Activated CD8-positive, alpha-beta memory T cell treated with anti-CD3 and anti-CD28 coated beads, Interleukin-2, amount 10 ng/mL, durations not matched to agents 7 days and 5 days (primary cell): ENCODE measurements at regions not wholly inside any gene's neighbourhood (a gene's known extent, or its start where the extent isn't known, plus 50 kb on each side); places are given as distances from the start of the nearest gene placed in this dataset.

ENCODE experiments used
- ATAC-seq: fragments of 150-1000 bp; cut with Tn5 transposase; one replicate; pipeline ENCODE4 v1.10.0; 2021; ENCODE audit warnings: moderate library complexity
- CTCF ChIA-PET: fragments of 350-600 bp; sonication (Branson Sonifier 250); formaldehyde crosslinking; loops from one replicate; lab custom pipeline; 2021; ENCODE audit warnings: antibody characterized with exemption; lab: Charles Lee
- DNase-seq: peaks from one replicate; pipeline ENCODE4 v3.0.0-alpha.2; 2020
- H3K27ac Mint-ChIP-seq: one replicate; pipeline ENCODE4 v1.8.0; 2021; ENCODE audit warnings: mild to moderate bottlenecking, mixed read lengths
- H3K27me3 Mint-ChIP-seq: one replicate; pipeline ENCODE4 v1.8.0; 2021; ENCODE audit warnings: mixed read lengths
- H3K36me3 Mint-ChIP-seq: one replicate; pipeline ENCODE4 v1.8.0; 2021; ENCODE audit warnings: mild to moderate bottlenecking, mixed read lengths
- H3K4me1 Mint-ChIP-seq: one replicate; pipeline ENCODE4 v1.8.0; 2021; ENCODE audit warnings: mixed read lengths
- H3K4me3 Mint-ChIP-seq: one replicate; pipeline ENCODE4 v1.8.0; 2021; ENCODE audit warnings: mild to moderate bottlenecking, moderate library complexity, mixed read lengths
- H3K9me3 Mint-ChIP-seq: one replicate; pipeline ENCODE4 v1.8.0; 2022; ENCODE audit warnings: low read depth, mixed read lengths

DNA sequence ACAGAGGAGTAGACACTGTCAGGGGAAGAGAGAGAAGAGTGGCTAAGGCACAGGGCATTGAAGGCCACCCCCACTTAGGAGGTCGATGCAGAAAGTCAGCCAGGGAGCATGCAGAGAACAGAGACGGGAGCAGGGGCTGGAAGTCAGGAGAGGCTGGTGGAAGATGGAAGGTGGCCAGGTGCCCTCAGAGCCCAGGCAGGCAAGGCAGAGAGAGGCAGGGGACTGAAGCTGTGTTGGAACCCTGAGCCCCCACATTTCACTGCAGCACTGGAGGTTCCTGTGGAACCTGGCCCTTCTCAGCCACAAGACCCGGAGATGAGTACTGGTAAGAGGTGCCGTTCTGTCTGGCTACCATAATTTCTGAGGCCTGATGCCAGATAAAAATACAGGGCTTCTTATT is 238.3 kb upstream of the NCAM1 start:
- ATAC-seq (no peak), DNase-seq (no peak)
- H3K36me3 Mint-ChIP-seq = no peaks in the 10 kb centered on the region
- no peaks in the 10 kb centered on the region for H3K27me3 Mint-ChIP-seq
- H3K27ac Mint-ChIP-seq = no peak overlapping the region
- no peak overlapping the region for H3K4me3 Mint-ChIP-seq
- CTCF ChIA-PET = no interaction called here
- H3K9me3 Mint-ChIP-seq = no peaks in the 10 kb centered on the region
- H3K4me1 Mint-ChIP-seq = no peaks in the 10 kb centered on the region

DNA sequence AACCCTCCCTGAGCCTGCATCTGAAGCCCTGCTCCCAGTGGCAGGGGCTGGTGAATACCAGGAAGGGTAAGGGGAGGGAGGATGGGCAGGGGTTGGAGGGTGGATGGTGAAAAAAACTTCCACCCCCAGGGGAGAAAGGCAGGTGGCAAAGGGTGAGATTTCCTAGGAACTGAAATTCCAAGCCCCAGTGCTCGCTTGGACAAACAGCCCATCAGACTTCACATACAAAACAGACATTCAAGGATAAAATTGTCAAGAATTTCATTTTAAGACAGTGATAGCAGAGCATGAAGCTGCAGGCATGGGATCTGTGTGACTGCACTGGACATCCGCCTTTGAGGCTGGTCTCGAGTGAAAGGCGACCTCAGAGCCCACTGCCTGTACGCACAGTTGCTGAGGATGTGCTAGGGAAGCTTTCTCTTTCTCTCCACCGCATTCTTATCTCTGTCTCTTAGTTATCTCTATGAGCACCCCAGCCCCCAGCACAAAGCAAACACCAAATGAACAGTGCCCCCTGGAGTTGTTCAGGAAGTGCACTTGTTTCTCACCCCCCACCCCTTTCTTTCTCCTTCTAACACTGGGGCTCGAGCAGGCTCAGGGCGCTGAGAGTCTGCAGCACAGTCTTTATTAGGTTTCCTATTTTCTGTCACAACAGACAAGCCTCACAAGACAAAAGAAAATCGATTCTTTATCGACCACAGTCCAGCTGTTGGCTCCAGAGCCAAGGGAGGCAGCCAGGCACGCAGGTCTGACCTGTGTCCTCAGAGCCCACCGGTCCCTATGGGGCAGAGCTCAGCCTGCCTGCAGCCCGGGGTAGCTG is 237.3 kb upstream of the NCAM1 start:
- CTCF ChIA-PET = no interaction called here
- Mint-ChIP-seq H3K9me3 (no peaks in the 10 kb centered on the region), H3K36me3 (no peaks in the 10 kb centered on the region), H3K4me3 (no peak overlapping the region), H3K4me1 (no peaks in the 10 kb centered on the region), H3K27me3 (no peaks in the 10 kb centered on the region), H3K27ac (no peak overlapping the region)
- DNase-seq (no peak), ATAC-seq (no peak)

DNA sequence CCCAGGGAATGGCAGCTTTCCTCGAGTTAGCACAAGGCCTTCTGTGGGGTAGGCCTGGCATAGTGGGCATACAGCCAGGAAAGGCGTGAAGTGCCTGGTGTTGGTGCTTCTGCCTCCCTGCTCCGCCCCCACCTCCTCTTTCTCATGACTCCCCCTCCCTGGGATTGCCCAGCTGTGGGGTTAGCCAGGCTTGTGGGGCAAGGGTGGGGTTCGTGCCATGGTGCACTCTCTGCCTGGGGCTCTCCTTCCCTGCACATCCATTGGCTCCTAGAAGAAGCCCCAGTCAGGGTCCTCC is 236.8 kb upstream of the NCAM1 start:
- H3K27me3 Mint-ChIP-seq = no peaks in the 10 kb centered on the region
- CTCF ChIA-PET = no interaction called here
- H3K27ac Mint-ChIP-seq = no peak overlapping the region
- ATAC-seq (no peak), DNase-seq (no peak)
- no peaks in the 10 kb centered on the region for H3K9me3 Mint-ChIP-seq
- no peaks in the 10 kb centered on the region for H3K4me1 Mint-ChIP-seq
- H3K36me3 Mint-ChIP-seq = no peaks in the 10 kb centered on the region
- H3K4me3 Mint-ChIP-seq = no peak overlapping the region

DNA sequence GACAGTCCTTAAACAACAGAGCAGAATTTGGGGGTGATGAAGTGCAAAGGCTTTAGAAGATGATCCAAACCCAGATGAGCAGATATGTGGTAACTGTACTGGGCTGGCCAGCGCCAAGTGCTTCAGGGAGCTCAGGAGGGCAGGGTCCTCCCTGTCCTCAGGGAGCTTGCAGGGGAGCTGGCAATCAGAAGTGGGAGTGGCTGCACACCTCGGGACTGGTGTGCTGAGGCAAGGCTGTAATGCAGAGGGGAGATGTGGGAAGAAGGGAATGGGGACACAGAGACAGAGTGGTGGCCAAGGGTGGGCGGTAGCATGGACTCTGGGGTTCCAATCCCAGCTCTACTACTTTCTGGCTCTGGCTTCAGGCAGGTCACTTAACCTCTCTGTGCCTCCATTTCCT is 235.6 kb upstream of the NCAM1 start:
- no peaks in the 10 kb centered on the region for H3K36me3 Mint-ChIP-seq
- CTCF ChIA-PET = interaction anchor here (1.4 kb wide), 1 partner anchor 138 kb away, joined by 3 read pairs; no protein-coding TSS in a partner anchor
- H3K27ac Mint-ChIP-seq = no peak overlapping the region
- H3K27me3 Mint-ChIP-seq = no peaks in the 10 kb centered on the region
- ATAC-seq (no peak), DNase-seq (no peak)
- H3K9me3 Mint-ChIP-seq = no peaks in the 10 kb centered on the region
- H3K4me1 Mint-ChIP-seq = no peaks in the 10 kb centered on the region
- H3K4me3 Mint-ChIP-seq = no peak overlapping the region

DNA sequence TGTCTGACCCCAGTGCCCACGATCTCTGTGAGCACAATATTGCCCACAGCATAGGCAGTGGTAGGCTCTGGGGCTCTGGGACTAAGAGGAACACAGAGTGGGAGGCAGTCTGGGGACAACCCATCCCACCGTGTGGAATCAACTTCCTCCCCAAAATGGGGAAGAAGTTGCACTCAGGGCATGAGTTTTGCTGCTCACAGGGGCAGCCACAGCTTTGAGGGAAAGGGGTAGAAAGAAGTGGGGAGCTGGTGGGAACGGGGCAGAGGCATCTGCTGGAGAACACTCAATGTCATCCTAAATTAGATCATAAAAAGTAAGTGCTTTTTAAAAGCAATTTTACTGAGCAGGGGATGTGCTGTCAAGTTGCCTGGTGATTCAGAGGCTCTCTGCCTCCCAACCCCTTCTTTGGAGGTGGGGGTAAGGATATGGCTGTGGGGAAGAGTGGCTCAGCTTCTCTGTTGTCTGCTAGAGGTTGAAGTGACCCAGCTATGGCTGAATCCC is 233.8 kb upstream of the NCAM1 start:
- no peaks in the 10 kb centered on the region for H3K27me3 Mint-ChIP-seq
- DNase-seq = peak; percentile 34
- H3K4me3 Mint-ChIP-seq = no peak overlapping the region
- no peaks in the 10 kb centered on the region for H3K9me3 Mint-ChIP-seq
- H3K4me1 Mint-ChIP-seq = no peaks in the 10 kb centered on the region
- ATAC-seq = no peak
- H3K36me3 Mint-ChIP-seq = no peaks in the 10 kb centered on the region
- CTCF ChIA-PET = no interaction called here
- no peak overlapping the region for H3K27ac Mint-ChIP-seq

DNA sequence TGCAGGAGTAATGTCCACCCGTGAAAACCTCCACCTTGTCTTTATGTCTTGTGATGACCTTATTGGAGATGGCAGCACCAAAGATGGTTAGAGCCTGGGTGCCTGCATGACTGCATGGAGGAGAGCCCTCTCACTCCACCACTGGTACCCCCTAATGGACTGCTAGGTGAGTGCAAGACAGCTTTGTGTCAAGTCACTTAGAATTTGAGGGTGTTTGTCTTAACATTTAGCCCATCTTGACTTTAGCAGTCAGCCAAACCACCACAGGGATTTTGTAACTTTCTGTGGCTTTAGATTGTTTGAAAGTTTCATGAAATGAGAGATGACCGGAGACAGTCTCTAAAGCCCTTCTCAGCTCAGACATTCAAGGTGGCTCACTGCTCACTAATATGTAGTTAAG is 232.9 kb upstream of the NCAM1 start:
- CTCF ChIA-PET = interaction anchor here (0.6 kb wide), 1 partner anchor 381 kb away, joined by 3 read pairs; no protein-coding TSS in a partner anchor
- peak; percentile 34 for DNase-seq
- H3K4me1 Mint-ChIP-seq = no peaks in the 10 kb centered on the region

DNA sequence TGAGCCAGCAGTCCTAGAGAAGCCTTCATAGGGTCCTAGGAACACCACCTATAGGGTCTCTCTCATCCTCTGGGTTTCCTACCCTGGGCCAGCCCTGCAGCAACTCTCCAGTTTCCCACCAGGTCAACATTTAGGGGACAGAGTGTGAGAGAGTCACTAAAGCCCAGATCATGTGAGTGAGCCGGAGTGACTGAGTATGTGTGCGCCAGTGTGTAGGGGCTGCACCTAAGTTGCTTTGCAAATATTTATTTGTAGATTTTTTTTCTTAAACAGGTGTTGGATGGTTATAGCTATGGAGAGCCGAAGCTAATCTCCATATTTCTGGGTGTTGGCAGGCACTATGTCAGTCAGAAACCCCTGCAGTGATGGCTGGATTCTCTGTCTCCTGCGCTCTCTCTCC is 232.5 kb upstream of the NCAM1 start:
- ATAC-seq = no peak
- Mint-ChIP-seq H3K4me3 (no peak overlapping the region), H3K9me3 (no peaks in the 10 kb centered on the region), H3K27me3 (no peaks in the 10 kb centered on the region), H3K27ac (no peak overlapping the region), H3K36me3 (no peaks in the 10 kb centered on the region), H3K4me1 (no peaks in the 10 kb centered on the region)
- DNase-seq = peak; percentile 31
- CTCF ChIA-PET = no interaction called here

More for the DNA sequence above, 232.9 kb upstream of the NCAM1 start:
- no peak for ATAC-seq
- Mint-ChIP-seq H3K36me3 (no peaks in the 10 kb centered on the region), H3K27ac (no peak overlapping the region), H3K9me3 (no peaks in the 10 kb centered on the region), H3K4me3 (no peak overlapping the region), H3K27me3 (no peaks in the 10 kb centered on the region)

DNA sequence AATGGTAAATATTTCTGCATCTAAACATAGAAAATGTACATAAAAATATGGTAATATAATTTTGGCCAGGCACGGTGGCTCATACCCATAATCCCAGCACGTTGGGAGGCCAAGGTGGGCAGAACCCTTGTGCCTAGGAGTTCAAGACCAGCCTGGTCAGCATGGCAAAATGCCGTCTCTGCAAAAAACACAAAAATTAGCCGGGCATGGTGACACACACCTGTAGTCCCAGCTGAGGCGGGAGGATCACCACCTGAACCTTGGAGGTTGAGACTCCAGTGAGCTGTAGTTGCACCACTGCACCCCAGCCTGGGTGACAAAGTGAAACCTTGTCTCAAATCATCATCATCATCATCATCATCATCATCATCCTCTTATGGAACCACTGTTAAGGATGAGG is 230.6 kb upstream of the NCAM1 start:
- H3K4me1 Mint-ChIP-seq = no peaks in the 10 kb centered on the region
- no peaks in the 10 kb centered on the region for H3K36me3 Mint-ChIP-seq
- H3K27ac Mint-ChIP-seq = no peak overlapping the region
- DNase-seq (peak; percentile 14), ATAC-seq (no peak)
- H3K4me3 Mint-ChIP-seq = no peak overlapping the region
- H3K27me3 Mint-ChIP-seq = no peaks in the 10 kb centered on the region
- no peaks in the 10 kb centered on the region for H3K9me3 Mint-ChIP-seq
- CTCF ChIA-PET = no interaction called here

DNA sequence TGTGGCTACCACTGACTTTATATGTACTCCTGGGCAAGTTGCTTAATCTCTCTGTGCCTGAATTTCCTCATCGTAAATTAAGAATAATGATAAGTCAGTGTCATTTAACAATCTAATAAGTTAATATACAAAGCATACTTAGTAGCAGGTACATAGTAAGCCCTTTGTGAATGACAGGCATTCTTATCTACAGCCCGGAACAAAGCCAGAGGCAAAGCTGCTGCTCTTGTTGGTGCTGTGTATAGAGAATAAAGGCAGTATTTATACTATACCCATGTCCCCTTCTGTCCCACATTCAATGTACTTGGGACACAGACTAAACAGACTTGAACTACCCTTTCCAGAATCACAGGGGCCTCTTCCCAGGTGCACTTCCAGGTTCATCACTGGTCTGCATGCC is 229.7 kb upstream of the NCAM1 start:
- Mint-ChIP-seq H3K4me3 (no peak overlapping the region), H3K27ac (no peak overlapping the region), H3K4me1 (no peaks in the 10 kb centered on the region), H3K36me3 (no peaks in the 10 kb centered on the region), H3K27me3 (no peaks in the 10 kb centered on the region), H3K9me3 (no peaks in the 10 kb centered on the region)
- DNase-seq (no peak), ATAC-seq (no peak)
- CTCF ChIA-PET = no interaction called here

DNA sequence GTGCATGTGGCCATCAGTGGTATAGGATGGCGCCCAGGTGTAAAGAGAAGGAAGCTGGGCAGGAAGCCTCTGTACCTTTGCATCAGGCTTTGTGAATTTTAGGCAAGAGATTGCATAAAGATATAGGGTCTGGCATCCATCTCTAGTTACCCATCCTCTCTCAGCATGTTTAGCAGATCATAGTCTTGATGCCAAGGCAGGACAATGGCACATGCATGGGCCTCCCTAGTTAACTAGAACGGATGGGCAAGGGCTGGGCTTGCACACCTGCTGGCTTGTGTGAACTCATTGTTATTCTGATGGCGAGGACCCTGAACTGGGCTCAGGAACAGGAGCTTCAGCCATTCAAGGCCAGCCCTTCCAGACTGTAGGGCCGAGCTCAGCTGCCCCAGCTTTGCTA is 229.2 kb upstream of the NCAM1 start:
- H3K36me3 Mint-ChIP-seq = no peaks in the 10 kb centered on the region
- no peaks in the 10 kb centered on the region for H3K4me1 Mint-ChIP-seq
- H3K4me3 Mint-ChIP-seq = no peak overlapping the region
- H3K27me3 Mint-ChIP-seq = no peaks in the 10 kb centered on the region
- no peak overlapping the region for H3K27ac Mint-ChIP-seq
- DNase-seq (peak; percentile 1), ATAC-seq (no peak)
- H3K9me3 Mint-ChIP-seq = no peaks in the 10 kb centered on the region
- CTCF ChIA-PET = no interaction called here

DNA sequence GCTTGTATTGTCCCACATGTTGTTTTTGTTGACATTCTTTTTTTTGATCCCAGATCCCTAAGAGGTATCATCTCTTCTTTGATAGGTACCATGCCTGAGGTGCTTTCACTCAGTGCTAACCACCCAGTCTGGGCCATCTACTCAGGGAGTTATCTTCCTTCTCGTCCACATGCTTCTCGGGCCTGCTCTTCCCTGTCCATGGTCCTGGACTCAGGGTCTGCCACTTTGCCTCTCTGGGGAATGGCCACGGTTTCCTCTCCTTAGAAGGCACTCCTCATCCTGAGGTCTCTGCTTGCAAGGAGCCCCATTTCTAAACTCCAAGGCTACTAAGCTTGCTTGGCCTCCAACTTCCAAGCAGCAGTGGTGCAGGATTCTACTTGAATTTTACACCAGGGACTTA is 227.0 kb upstream of the NCAM1 start:
- no peaks in the 10 kb centered on the region for H3K9me3 Mint-ChIP-seq
- H3K27ac Mint-ChIP-seq = no peak overlapping the region
- peak; percentile 41 for DNase-seq
- no peak for ATAC-seq
- H3K4me3 Mint-ChIP-seq = no peak overlapping the region
- no peaks in the 10 kb centered on the region for H3K4me1 Mint-ChIP-seq
- CTCF ChIA-PET = no interaction called here
- no peaks in the 10 kb centered on the region for H3K27me3 Mint-ChIP-seq
- no peaks in the 10 kb centered on the region for H3K36me3 Mint-ChIP-seq

DNA sequence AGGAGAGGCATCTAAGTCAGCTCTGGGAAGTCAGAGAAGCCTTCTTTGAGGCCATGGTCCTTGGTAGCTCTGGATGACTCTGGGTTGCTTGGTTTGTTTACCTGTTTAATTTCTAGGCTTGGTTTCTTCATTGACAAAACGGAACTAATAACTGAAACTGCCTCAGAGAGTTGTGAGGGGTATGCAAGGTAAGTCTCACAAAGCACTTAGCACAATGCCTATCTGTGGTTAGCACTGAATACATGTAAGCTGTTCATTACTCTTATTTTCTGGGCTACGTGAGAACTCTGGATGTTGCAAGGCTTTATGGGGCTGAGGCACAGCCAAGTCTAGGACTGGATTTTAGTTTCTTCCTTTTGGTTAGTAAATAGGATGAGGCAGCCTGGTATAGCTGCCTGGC is 225.8 kb upstream of the NCAM1 start:
- ATAC-seq (no peak), DNase-seq (no peak)
- Mint-ChIP-seq H3K4me3 (no peak overlapping the region), H3K27me3 (no peaks in the 10 kb centered on the region), H3K36me3 (no peaks in the 10 kb centered on the region), H3K27ac (no peak overlapping the region), H3K4me1 (no peaks in the 10 kb centered on the region), H3K9me3 (no peaks in the 10 kb centered on the region)
- CTCF ChIA-PET = no interaction called here

DNA sequence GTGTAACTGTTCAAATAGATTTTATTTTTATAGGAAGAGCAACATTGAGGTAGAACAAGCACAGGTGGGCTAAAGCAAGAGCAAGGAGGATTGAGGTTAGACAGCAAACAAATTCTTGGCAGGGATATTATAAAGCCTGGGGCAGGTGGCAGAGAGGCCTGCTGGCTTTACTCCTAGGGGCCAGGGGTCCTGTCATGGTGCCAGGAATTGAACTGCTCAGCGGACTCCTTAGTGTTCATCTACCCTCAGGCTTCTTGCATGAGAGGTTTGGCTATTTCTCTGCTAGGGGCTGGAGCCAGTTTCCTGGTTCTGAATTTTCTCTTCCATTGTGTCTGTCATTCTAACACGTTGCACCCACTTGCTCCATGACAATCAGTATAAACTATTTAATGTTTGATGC is 217.2 kb upstream of the NCAM1 start:
- CTCF ChIA-PET = no interaction called here

DNA sequence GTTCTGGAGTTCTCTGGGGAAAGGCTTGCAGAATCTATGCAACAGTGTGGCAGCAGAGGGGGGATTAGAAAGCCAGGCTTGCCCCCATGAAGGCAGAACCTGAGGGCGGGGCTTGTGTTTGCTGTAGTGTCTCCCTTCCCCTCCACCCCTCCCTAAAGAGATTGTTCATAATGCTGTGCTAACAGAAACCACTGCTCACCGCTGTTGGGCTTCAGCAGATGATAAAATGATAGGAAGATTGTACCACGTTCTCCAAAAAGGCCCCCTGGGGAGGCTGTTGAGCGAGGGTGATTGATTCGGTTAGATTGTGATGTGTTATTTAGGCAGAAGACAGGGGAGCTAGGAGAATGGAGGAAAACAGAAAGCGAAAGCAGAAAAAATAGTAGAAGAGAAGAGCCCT is 215.2 kb upstream of the NCAM1 start:
- no peak for ATAC-seq
- Mint-ChIP-seq H3K4me3 (peak overlapping the region; percentile 25), H3K9me3 (no peaks in the 10 kb centered on the region), H3K27me3 (peaks cover 12% of the 10 kb centered on the region), H3K27ac (no peak overlapping the region), H3K4me1 (peaks cover 2% of the 10 kb centered on the region), H3K36me3 (no peaks in the 10 kb centered on the region)
- no peak for DNase-seq
- CTCF ChIA-PET = no interaction called here

More for the DNA sequence above, 217.2 kb upstream of the NCAM1 start:
- H3K27ac Mint-ChIP-seq = no peak overlapping the region
- H3K36me3 Mint-ChIP-seq = no peaks in the 10 kb centered on the region
- H3K4me3 Mint-ChIP-seq = no peak overlapping the region
- peaks cover 12% of the 10 kb centered on the region for H3K27me3 Mint-ChIP-seq
- no peaks in the 10 kb centered on the region for H3K9me3 Mint-ChIP-seq
- ATAC-seq (no peak), DNase-seq (no peak)
- H3K4me1 Mint-ChIP-seq = peaks cover 2% of the 10 kb centered on the region
